ENCODE measurements at regions not wholly inside any gene's neighbourhood (a gene's known extent, or its start where the extent isn't known, plus 50 kb on each side); places are given as distances from the start of the nearest gene placed in this dataset.

- in situ Hi-C loops (cut with MboI; ENCODE audit: low sequenced_read_pairs): no loop called here
These were observed 165.9 kb upstream of the NCAM1 start for GRCh38 chr11:112795142-112795815.

GRCh38 chr11:112795911-112796649, 165.1 kb upstream of the NCAM1 start:
- in situ Hi-C loops (cut with MboI; ENCODE audit: low sequenced_read_pairs): no loop called here

GRCh38 chr11:112797092-112797491, 164.1 kb upstream of the NCAM1 start:
- in situ Hi-C loops (cut with MboI; ENCODE audit: low sequenced_read_pairs): no loop called here

- in situ Hi-C loops (cut with MboI; ENCODE audit: low sequenced_read_pairs): no loop called here
These were observed 163.4 kb upstream of the NCAM1 start for GRCh38 chr11:112797648-112798293.

GRCh38 chr11:112801025-112801816, 160.0 kb upstream of the NCAM1 start:
- in situ Hi-C loops (cut with MboI; ENCODE audit: low sequenced_read_pairs): no loop called here

- in situ Hi-C loops (cut with MboI; ENCODE audit: low sequenced_read_pairs): no loop called here
These were observed 159.5 kb upstream of the NCAM1 start for GRCh38 chr11:112801817-112802088.

GRCh38 chr11:112805658-112806057, 155.6 kb upstream of the NCAM1 start:
- in situ Hi-C loops (cut with MboI; ENCODE audit: low sequenced_read_pairs): no loop called here

DNA sequence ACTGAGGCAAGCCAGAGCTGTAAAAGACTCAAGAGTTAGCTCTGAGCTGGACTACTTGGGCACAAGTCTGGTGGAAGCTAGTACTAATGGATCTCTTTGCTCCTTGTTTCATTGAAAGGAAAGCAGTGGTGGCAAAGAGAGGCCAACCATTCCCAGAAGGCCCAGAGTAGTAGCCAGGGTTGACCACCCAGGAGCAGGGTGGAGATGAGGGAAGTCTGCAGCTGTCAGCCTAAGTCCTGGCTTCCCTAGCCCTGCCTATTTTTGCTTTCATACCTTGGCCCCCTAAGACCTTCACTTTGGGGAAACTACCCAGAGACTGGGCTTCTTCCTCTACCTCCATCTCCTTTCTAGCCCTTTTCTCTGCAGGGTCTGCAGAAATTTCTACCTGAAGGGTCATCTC, 155.0 kb upstream of the NCAM1 start:
- in situ Hi-C loops (cut with MboI; ENCODE audit: low sequenced_read_pairs): no loop called here

- in situ Hi-C loops (cut with MboI; ENCODE audit: low sequenced_read_pairs): no loop called here
These were observed 154.3 kb upstream of the NCAM1 start for GRCh38 chr11:112806876-112807275.

DNA sequence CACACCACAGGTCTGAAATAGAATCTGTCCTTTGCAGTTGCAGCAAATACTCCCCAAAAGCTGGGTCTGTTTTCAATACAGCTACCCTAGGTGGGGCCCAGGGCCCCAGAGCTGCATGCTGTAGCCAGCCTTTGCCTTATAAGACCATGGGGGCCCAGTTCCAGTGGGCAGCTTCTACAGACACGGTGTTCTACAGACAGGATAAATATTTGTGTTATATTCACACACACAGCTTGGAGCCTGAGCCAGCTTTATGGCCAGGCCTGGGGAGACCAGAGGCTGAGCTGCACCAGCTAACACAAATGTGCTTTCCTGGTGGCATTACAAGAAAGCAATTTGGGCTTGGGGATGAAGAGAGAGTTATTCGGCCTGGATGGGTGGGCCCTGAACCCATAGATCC, 151.8 kb upstream of the NCAM1 start:
- in situ Hi-C loops (cut with MboI; ENCODE audit: low sequenced_read_pairs): no loop called here

GRCh38 chr11:112810951-112811350, 150.3 kb upstream of the NCAM1 start:
- in situ Hi-C loops (cut with MboI; ENCODE audit: low sequenced_read_pairs): no loop called here

- in situ Hi-C loops (cut with MboI; ENCODE audit: low sequenced_read_pairs): no loop called here
These were observed 149.4 kb upstream of the NCAM1 start for GRCh38 chr11:112811783-112812182.

GRCh38 chr11:112812729-112813128, 148.5 kb upstream of the NCAM1 start:
- in situ Hi-C loops (cut with MboI; ENCODE audit: low sequenced_read_pairs): no loop called here

DNA sequence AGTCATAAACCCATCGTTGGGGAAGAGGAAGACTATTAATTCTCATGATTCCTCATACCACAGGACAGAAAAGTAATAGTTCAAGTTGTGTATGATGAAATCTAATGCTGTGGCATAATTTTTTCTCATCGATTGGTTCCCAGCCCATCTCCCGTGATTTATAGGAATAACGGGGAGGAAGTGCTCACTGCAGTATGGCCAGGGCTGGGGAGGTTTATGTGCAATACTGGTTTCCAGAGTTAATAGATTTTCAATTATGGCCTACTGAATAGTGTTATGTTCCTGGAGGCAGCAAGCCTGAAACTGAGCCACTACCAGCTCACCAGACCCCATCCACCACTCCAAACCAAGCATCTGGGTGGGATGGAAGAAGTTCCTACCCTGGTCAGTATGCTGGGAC, 147.1 kb upstream of the NCAM1 start:
- in situ Hi-C loops (cut with MboI; ENCODE audit: low sequenced_read_pairs): no loop called here

DNA sequence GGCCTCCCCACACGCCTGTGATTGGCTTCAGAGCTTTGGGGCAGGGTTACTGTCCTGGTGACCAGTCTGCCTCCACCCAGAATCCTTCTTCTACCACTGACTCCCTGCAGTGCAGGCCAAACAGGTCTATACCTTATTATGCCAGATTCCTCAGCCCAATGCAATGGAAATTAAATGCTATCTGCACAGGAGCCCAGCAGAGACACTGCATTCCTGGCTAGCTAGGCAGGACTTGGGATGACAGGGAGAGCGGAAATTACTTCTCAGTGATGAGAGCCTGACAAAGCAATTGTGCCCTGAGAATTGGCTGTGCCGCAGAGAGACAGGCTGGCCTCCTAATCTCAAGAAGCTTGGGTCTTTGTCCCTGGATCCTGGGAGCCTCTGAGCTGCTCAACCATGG, 143.8 kb upstream of the NCAM1 start:
- in situ Hi-C loops (cut with MboI; ENCODE audit: low sequenced_read_pairs): no loop called here

DNA sequence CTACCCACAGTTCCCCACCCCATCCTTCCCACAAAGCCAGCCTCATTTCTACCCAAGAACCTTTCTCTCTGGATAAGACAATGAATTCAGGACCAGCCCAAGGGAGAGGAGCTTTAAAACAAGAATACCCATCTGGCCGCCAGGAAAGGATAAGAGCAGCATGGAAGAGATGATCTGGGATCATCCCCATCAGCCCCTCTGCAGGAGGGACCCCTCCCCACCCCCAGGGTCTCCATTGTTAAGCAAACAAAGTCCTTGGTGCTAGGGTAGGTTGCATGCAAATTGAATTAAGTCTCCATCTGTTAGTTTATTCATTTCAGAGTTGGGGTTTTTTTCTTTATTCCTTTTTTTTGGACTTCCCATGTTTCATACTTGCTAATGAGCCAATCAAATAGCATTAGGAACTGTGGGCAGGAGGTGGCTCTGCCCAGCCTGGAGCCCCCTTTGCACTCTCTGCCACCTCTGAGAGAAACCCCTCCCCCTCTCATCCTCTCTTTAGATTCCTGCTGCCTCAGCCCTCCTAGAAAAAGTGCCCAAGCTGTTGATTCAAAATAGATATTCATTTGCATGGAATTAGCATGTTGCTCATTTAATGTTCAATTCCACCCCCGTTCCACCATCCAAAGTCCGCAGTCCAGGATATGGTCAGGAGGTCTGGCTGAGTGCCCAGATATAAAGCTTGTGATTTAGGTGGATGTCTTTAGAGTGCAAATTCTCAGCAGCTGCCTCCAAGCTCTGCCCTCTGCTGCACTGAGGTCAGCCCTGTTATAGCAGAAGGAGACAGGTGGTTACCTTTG, 138.5 kb upstream of the NCAM1 start:
- in situ Hi-C loops (cut with MboI; ENCODE audit: low sequenced_read_pairs): no loop called here

DNA sequence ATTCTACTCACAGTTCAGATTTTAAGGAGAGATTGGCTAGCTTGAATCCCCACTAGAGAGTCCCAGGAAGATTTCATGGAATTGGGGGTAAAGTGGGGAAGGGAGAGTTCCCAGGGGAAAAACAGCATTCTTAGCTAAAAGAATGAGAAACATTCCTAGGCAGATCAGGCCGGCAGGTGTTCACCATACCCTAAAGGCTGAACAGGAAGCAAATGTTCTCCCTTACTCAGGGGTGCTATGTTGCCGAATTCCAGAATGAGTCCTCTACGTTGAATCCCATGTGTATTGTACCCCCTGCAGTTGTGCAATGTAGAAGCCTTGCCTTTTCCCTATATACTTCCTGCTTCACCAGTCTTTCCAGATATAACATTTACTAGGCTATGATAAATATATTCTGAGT, 135.2 kb upstream of the NCAM1 start:
- in situ Hi-C loops (cut with MboI; ENCODE audit: low sequenced_read_pairs): no loop called here

- in situ Hi-C loops (cut with MboI; ENCODE audit: low sequenced_read_pairs): no loop called here
These were observed 134.4 kb upstream of the NCAM1 start for GRCh38 chr11:112826788-112827187.

DNA sequence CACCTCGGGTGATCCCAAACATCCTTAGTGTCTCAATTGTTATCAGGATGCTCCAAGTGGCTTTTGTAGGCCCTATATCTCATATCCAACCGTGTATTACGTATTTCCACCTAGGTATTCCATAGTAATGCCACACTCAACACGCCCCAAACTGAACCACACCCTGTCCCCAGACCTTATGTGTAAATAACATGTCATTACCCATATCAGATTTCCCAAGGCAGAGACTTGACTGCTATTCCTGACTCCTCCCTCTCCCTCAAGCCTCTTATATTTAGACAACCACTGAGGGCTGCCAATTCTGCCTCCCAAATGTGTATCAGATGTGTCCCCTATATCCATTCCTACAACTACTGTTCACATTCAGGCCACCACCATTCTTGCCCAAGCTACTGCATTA, 132.8 kb upstream of the NCAM1 start:
- in situ Hi-C loops (cut with MboI; ENCODE audit: low sequenced_read_pairs): no loop called here

DNA sequence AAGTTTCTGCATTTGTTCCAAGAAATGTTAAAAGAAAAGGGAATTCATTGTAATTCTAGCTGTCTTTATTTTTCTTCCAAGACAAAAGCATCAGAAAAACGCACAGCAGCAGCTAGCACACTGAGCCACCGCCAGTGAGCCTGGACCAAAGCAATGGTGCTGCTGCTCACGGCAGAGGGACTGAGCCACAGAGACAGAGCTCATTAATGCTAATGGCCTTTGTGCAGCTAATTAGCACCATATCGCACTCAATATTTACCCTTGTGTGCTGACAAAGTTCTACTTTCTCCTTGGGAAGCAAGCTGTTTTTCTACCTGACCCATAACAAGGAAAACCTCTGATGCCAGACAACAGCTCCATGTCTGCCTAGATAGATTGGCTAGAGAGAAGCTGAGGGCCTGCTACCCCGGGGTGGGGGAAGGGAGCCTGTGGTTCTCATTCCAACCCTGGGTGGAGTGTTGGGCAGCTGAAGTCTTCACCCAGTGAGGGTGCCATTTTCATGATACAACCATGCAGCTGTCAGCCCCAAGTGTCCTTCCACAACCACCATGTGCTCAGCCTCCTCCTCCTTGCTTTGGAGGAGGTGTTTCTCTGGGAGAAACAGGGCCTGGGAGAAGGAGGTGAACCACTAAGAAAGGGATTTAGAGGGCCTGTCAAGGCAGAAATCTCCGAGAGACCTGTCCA, 131.1 kb upstream of the NCAM1 start:
- in situ Hi-C loops (cut with MboI; ENCODE audit: low sequenced_read_pairs): no loop called here

All from HL-60/S4 treated with retinoic acid at 250 ng/mL for 4 days and 3 days (cell line).